ENCODE measurements at regions not wholly inside any gene's neighbourhood (a gene's known extent, or its start where the extent isn't known, plus 50 kb on each side); places are given as distances from the start of the nearest gene placed in this dataset.
"Not testable (repeated sequence)": the region's sequence is repeated elsewhere in the genome, so short reads cannot be mapped to it uniquely, and the experiment has no call there.

GRCh38 chr2:138244501-138244925, 257.1 kb upstream of the SPOPL start:
- no peak for ATAC-seq
- no peak for DNase-seq
- Histone ChIP-seq H3K36me3 (no peaks in the 10 kb centered on the region), H3K27me3 (no peaks in the 10 kb centered on the region), H3K27ac (peak overlapping the region in 1 of 2 donors; percentile 3), H3K9me3 (no peaks in the 10 kb centered on the region), H3K4me1 (no peaks in the 10 kb centered on the region), H3K4me3 (no peak overlapping the region)
- intact Hi-C loops (cut with DNase I), result no loop called here
- no peak for TF ChIP-seq CTCF (IDR thresholded peaks at IDR 0.05)

- TF ChIP-seq CTCF (IDR thresholded peaks at IDR 0.05), result no peak
- DNase-seq, result no peak
- H3K4me1 ChIP-seq, result no peaks in the 10 kb centered on the region
- H3K27ac ChIP-seq, result no peak overlapping the region
- H3K4me3 ChIP-seq, result no peak overlapping the region
- no peaks in the 10 kb centered on the region for H3K9me3 ChIP-seq
- no peak for ATAC-seq
- H3K27me3 ChIP-seq, result no peaks in the 10 kb centered on the region
- H3K36me3 ChIP-seq, result no peaks in the 10 kb centered on the region
- intact Hi-C loops (cut with DNase I), result no loop called here
Measured at GRCh38 chr2:138245310-138245709, 256.3 kb upstream of the SPOPL start.

- intact Hi-C loops (cut with DNase I), result no loop called here
- no peak overlapping the region for H3K27ac ChIP-seq
- ATAC-seq (no peak), DNase-seq (no peak)
- H3K36me3 ChIP-seq, result no peaks in the 10 kb centered on the region
- no peaks in the 10 kb centered on the region for H3K27me3 ChIP-seq
- no peak for TF ChIP-seq CTCF (IDR thresholded peaks at IDR 0.05)
- no peaks in the 10 kb centered on the region for H3K4me1 ChIP-seq
- H3K4me3 ChIP-seq, result no peak overlapping the region
- H3K9me3 ChIP-seq, result no peaks in the 10 kb centered on the region
Measured at GRCh38 chr2:138247302-138247701, 254.3 kb upstream of the SPOPL start.

GRCh38 chr2:138249207-138249606, 252.4 kb upstream of the SPOPL start:
- ATAC-seq (no peak), DNase-seq (no peak)
- Histone ChIP-seq H3K36me3 (no peaks in the 10 kb centered on the region), H3K27me3 (no peaks in the 10 kb centered on the region), H3K4me1 (no peaks in the 10 kb centered on the region), H3K4me3 (no peak overlapping the region), H3K9me3 (peaks cover 0 to 3% of the 10 kb centered on the region in 2 donors), H3K27ac (no peak overlapping the region)
- intact Hi-C loops (cut with DNase I), result no loop called here
- no peak for TF ChIP-seq CTCF (IDR thresholded peaks at IDR 0.05)

- H3K36me3 ChIP-seq; H3K9me3 ChIP-seq; H3K4me1 ChIP-seq; H3K4me3 ChIP-seq; DNase-seq; H3K27ac ChIP-seq; intact Hi-C loops (cut with DNase I); ATAC-seq; H3K27me3 ChIP-seq: not testable (repeated sequence)
Measured at GRCh38 chr2:138250843-138251320, 250.7 kb upstream of the SPOPL start.

GRCh38 chr2:138252587-138252986, 249.0 kb upstream of the SPOPL start:
- no peaks in the 10 kb centered on the region for H3K27me3 ChIP-seq
- intact Hi-C loops (cut with DNase I), result no loop called here
- TF ChIP-seq CTCF (IDR thresholded peaks at IDR 0.05), result no peak
- peaks cover 0 to 9% of the 10 kb centered on the region in 2 donors for H3K9me3 ChIP-seq
- H3K4me3 ChIP-seq, result no peak overlapping the region
- no peak overlapping the region for H3K27ac ChIP-seq
- DNase-seq (no peak), ATAC-seq (no peak)
- H3K36me3 ChIP-seq, result no peaks in the 10 kb centered on the region
- no peaks in the 10 kb centered on the region for H3K4me1 ChIP-seq

Data from left lung (tissue), 4 donors.